ENCODE measurements at regions not wholly inside any gene's neighbourhood (a gene's known extent, or its start where the extent isn't known, plus 50 kb on each side); places are given as distances from the start of the nearest gene placed in this dataset.

DNA sequence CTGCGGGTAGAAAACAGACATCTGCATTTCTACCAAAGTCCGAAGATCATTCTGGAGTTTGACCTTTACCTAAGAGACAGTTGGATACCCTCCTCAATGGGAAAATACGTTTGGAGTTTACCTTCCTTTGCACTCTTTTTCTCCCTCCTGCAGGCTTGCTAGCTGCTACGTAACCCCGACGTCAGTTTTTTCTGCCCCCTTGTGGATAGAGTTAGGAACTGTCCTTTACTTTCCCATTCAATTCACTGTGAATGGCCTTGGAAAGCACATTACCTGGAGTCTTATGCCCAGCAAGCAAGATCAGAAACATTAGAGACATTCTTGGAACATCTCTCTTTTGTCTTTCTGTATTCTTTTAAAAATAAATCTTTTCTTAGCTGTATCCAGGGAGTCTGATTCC is 250.7 kb downstream of the NAP1L3 start:
- TF ChIP-seq POLR2AphosphoS5 (IDR thresholded peaks at IDR 0.05) (no peak), POLR2A (IDR thresholded peaks at IDR 0.05) (no peak)
- TF ChIP-seq, protein P1, sequence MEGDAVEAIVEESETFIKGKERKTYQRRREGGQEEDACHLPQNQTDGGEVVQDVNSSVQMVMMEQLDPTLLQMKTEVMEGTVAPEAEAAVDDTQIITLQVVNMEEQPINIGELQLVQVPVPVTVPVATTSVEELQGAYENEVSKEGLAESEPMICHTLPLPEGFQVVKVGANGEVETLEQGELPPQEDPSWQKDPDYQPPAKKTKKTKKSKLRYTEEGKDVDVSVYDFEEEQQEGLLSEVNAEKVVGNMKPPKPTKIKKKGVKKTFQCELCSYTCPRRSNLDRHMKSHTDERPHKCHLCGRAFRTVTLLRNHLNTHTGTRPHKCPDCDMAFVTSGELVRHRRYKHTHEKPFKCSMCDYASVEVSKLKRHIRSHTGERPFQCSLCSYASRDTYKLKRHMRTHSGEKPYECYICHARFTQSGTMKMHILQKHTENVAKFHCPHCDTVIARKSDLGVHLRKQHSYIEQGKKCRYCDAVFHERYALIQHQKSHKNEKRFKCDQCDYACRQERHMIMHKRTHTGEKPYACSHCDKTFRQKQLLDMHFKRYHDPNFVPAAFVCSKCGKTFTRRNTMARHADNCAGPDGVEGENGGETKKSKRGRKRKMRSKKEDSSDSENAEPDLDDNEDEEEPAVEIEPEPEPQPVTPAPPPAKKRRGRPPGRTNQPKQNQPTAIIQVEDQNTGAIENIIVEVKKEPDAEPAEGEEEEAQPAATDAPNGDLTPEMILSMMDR (IDR thresholded peaks at IDR 0.05), result peak in 1 of 4 experiments; percentile 9
